ENCODE measurements at regions not wholly inside any gene's neighbourhood (a gene's known extent, or its start where the extent isn't known, plus 50 kb on each side); places are given as distances from the start of the nearest gene placed in this dataset.

DNA sequence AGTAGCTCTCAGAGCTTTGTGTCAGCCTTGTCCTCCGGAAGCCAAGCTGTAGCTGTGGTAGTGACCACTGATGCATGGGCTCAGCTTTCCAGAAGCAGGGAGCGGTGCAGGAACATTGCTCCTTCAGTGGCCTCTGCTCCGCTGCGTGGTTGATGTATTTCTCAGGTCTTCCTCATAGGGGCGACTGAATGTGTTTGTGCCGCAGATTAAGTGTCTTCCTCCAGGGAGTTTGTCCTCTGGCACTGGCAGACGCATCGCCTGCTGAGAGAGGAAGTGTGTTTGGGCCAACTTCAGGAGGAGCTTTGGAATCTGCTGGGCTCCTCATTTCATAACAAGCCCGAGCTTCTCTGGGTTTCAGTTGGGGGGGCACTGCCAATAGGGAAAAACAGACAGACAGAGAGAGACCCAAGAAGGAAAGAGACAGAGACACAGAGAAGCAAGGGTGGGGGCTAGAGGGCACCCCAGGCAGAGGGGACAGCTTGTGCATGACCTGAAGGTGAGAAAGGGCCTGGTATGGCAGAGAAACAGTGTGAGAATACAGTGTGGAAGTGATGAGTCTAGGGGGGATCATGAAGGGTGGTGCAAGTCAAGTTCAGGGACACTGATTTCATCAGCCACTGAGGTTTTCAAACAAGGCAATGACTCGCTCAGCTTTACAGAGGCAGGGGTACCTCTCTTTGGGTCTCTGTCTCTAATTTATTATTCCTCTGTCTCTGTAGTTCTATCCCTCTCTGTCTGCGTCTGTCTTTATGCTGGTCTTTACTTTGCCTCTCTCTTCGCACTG, 69.4 kb upstream of the PRIMA1 start:
- TF ChIP-seq, protein P1, sequence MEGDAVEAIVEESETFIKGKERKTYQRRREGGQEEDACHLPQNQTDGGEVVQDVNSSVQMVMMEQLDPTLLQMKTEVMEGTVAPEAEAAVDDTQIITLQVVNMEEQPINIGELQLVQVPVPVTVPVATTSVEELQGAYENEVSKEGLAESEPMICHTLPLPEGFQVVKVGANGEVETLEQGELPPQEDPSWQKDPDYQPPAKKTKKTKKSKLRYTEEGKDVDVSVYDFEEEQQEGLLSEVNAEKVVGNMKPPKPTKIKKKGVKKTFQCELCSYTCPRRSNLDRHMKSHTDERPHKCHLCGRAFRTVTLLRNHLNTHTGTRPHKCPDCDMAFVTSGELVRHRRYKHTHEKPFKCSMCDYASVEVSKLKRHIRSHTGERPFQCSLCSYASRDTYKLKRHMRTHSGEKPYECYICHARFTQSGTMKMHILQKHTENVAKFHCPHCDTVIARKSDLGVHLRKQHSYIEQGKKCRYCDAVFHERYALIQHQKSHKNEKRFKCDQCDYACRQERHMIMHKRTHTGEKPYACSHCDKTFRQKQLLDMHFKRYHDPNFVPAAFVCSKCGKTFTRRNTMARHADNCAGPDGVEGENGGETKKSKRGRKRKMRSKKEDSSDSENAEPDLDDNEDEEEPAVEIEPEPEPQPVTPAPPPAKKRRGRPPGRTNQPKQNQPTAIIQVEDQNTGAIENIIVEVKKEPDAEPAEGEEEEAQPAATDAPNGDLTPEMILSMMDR (IDR thresholded peaks at IDR 0.05; ENCODE audit: control extremely low read depth, extremely low read depth, low read depth, missing control alignments): no peak
- POLR2A ChIA-PET: no interaction called here
- CTCF ChIA-PET: no interaction called here
- no peak for DNase-seq (ENCODE audit: extremely low spot score)

- ChIA-PET CTCF (no interaction called here), POLR2A (no interaction called here)
- DNase-seq (ENCODE audit: extremely low spot score): no peak
- TF ChIP-seq, protein P1 (IDR thresholded peaks at IDR 0.05; ENCODE audit: control extremely low read depth, extremely low read depth, low read depth, missing control alignments): no peak
Measured at GRCh38 chr14:93857081-93857480, 68.8 kb upstream of the PRIMA1 start.

DNA sequence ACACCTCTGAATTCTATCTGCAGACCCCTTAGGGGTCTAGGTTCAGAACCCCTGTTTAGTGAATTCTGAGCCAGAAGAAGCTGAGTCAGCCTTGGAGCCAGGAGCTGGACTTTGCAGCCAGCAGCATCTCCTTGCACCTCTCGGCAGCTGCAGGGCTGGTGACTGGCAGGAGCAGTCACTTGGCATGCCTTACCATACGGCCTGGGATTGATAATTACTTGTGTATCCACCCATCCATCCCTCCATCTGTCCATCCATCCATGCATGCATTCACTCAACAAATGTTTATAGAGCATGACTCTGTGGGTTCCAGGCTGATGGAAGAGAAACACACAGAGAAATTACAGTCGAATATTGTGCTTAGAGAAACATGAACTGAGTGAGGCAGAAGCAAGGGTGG, 67.5 kb upstream of the PRIMA1 start:
- CTCF ChIA-PET: interaction anchor here (1.1 kb wide), 1 partner anchor 143 kb away, joined by 3 read pairs; no protein-coding TSS in a partner anchor
- POLR2A ChIA-PET: no interaction called here
- no peak for DNase-seq (ENCODE audit: extremely low spot score)
- TF ChIP-seq, protein P1 (IDR thresholded peaks at IDR 0.05; ENCODE audit: control extremely low read depth, extremely low read depth, low read depth, missing control alignments): no peak

DNA sequence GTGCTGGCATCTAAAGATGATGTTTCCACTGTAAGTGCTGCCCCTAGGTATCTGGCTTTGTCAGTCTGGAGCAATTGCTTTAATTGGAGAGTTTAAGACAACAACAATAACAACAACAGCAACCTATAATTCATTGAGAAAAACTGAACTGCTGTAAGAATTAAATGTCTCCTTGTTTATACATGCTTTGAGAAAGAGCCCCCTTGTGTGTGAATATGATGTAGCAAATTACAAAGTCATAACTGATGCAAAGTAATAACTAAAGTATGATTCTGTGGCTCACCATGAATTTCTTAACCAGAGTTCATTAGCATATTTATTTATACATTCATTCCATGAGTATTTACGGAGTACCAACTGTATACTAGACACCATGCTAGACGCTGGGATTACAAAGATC, 59.2 kb upstream of the PRIMA1 start:
- no peak for DNase-seq (ENCODE audit: extremely low spot score)
- TF ChIP-seq, protein P1 (IDR thresholded peaks at IDR 0.05; ENCODE audit: control extremely low read depth, extremely low read depth, low read depth, missing control alignments): no peak
- POLR2A ChIA-PET: no interaction called here
- CTCF ChIA-PET: no interaction called here

DNA sequence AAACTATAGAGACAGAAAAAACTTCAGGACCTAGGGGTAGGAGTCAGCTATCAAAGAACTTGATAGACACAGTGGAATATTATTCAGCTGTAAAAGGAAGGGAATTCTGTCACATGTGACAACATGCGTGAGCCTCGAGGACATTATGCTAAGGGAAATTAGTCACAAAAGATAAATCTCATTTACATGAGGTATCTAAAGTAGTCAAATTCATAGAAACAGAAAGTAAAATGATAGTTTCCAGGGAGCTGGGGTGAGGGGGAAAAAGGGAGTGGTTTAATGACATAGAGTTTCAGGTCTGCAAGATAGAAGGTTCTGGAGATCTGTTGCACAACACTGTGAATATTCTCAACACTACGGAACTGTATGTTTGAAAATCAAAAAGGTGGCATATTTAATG, 50.0 kb upstream of the PRIMA1 start:
- POLR2A ChIA-PET: no interaction called here
- TF ChIP-seq, protein P1 (IDR thresholded peaks at IDR 0.05; ENCODE audit: control extremely low read depth, extremely low read depth, low read depth, missing control alignments): no peak
- DNase-seq (ENCODE audit: extremely low spot score): no peak
- CTCF ChIA-PET: no interaction called here

Measured in GM10248 (cell line).